ENCODE measurements at regions not wholly inside any gene's neighbourhood (a gene's known extent, or its start where the extent isn't known, plus 50 kb on each side); places are given as distances from the start of the nearest gene placed in this dataset.

GRCh38 chr11:110764485-110764884 lies 52.2 kb upstream of the ARHGAP20 start:
- Mint-ChIP-seq H3K36me3 (ENCODE audit: insufficient read depth in 1 of 3, low read depth in 3 of 3) (no peaks in the 10 kb centered on the region), H3K4me3 (no peak overlapping the region), H3K27ac (no peak overlapping the region; a peak in 1 of 7 replicates), H3K27me3 (ENCODE audit: low read depth) (peaks cover 1% of the 10 kb centered on the region; the same call in 1 of the 2 replicates), H3K9me3 (no peaks in the 10 kb centered on the region), H3K4me1 (peaks cover 7 to 13% of the 10 kb centered on the region in 2 experiments)
- Histone ChIP-seq H4K5ac (ENCODE audit: insufficient read length, low read depth, low read length) (no peak overlapping the region), H4K8ac (replicated peaks; ENCODE audit: insufficient read length, low read depth, low read length) (no peak overlapping the region), H2BK5ac (ENCODE audit: insufficient read length, low read length) (no peak overlapping the region), H3K27me3 (ENCODE audit: insufficient read depth, low read length) (no peaks in the 10 kb centered on the region), H3K79me2 (ENCODE audit: insufficient read depth, low read length) (no peaks in the 10 kb centered on the region), H3K14ac (ENCODE audit: insufficient read depth, low read length) (no peak overlapping the region), H3K23ac (ENCODE audit: insufficient read length, low read depth, low read length) (no peak overlapping the region), H3K9ac (ENCODE audit: extremely low read depth, insufficient read length, low read length) (no peak overlapping the region), H3K4me2 (ENCODE audit: insufficient read depth, insufficient read length, low read length) (no peak overlapping the region), H3K4ac (ENCODE audit: low read depth, low read length) (no peak overlapping the region), H3K23me2 (ENCODE audit: insufficient read length, low read depth, low read length, poor library complexity, severe bottlenecking) (no peaks in the 10 kb centered on the region), H2BK15ac (ENCODE audit: low read depth, low read length) (no peak overlapping the region), H3K18ac (ENCODE audit: insufficient read length, low read depth, low read length) (no peak overlapping the region), H3T11ph (ENCODE audit: low read length) (no peak overlapping the region), H3K79me1 (ENCODE audit: insufficient read depth, low read depth, low read length, poor library complexity, severe bottlenecking) (no peaks in the 10 kb centered on the region), H3K9me3 (ENCODE audit: control insufficient read depth, low read depth, low read length) (no peaks in the 10 kb centered on the region), H2BK12ac (ENCODE audit: insufficient read length, low read depth, low read length) (no peak overlapping the region), H2BK20ac (ENCODE audit: low read depth, low read length, poor library complexity, severe bottlenecking) (no peak overlapping the region), H4K91ac (ENCODE audit: insufficient read length, low read depth, low read length) (no peak overlapping the region), H2AFZ (ENCODE audit: low read length) (no peak overlapping the region), H3K27ac (ENCODE audit: insufficient read length, low read depth, low read length) (no peak overlapping the region), H2AK5ac (ENCODE audit: insufficient read length, low read length) (no peak overlapping the region), H3K56ac (ENCODE audit: insufficient read length, low read depth, low read length) (no peak overlapping the region), H3K4me1 (ENCODE audit: insufficient read depth, low read length) (0 out of 2 replicates have a peak, but pooled peaks cover 5% of the 10 kb centered on the region), H2BK120ac (ENCODE audit: low read depth, low read length, poor library complexity, severe bottlenecking) (no peak overlapping the region), H4K20me1 (ENCODE audit: control insufficient read depth, insufficient read depth, insufficient read length) (no peaks in the 10 kb centered on the region)
- DNase-seq: no peak
- TF ChIP-seq, protein P1, sequence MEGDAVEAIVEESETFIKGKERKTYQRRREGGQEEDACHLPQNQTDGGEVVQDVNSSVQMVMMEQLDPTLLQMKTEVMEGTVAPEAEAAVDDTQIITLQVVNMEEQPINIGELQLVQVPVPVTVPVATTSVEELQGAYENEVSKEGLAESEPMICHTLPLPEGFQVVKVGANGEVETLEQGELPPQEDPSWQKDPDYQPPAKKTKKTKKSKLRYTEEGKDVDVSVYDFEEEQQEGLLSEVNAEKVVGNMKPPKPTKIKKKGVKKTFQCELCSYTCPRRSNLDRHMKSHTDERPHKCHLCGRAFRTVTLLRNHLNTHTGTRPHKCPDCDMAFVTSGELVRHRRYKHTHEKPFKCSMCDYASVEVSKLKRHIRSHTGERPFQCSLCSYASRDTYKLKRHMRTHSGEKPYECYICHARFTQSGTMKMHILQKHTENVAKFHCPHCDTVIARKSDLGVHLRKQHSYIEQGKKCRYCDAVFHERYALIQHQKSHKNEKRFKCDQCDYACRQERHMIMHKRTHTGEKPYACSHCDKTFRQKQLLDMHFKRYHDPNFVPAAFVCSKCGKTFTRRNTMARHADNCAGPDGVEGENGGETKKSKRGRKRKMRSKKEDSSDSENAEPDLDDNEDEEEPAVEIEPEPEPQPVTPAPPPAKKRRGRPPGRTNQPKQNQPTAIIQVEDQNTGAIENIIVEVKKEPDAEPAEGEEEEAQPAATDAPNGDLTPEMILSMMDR (conservative IDR thresholded peaks at IDR 0.05): no peak
- WGBS (ENCODE audit: extremely low coverage, insufficient read length, low lambda C conversion rate): no CpG with 5 or more reads among the region's 1 CpG
